ENCODE measurements at regions not wholly inside any gene's neighbourhood (a gene's known extent, or its start where the extent isn't known, plus 50 kb on each side); places are given as distances from the start of the nearest gene placed in this dataset.

- H3K4me1 ChIP-seq (ENCODE audit: control insufficient read depth, insufficient read depth, low read length) = no peaks in the 10 kb centered on the region
- CTCF ChIA-PET = no interaction called here
- no peaks in the 10 kb centered on the region for H3K9me3 ChIP-seq (ENCODE audit: control insufficient read depth, insufficient read depth, low read depth, low read length)
- H3K4me3 ChIP-seq (ENCODE audit: low read depth, low read length) = no peak overlapping the region
- TF ChIP-seq ZBTB10 (tag by site-specific recombination; IDR thresholded peaks at IDR 0.05) (no peak), ZNF202 (tag by site-specific recombination; IDR thresholded peaks at IDR 0.05; ENCODE audit: borderline replicate concordance) (no peak), ZNF311 (tag by site-specific recombination; IDR thresholded peaks at IDR 0.05; ENCODE audit: borderline replicate concordance) (no peak), GFI1B (tag by site-specific recombination; IDR thresholded peaks at IDR 0.05) (no peak), PATZ1 (tag by site-specific recombination; IDR thresholded peaks at IDR 0.05) (no peak), ZNF174 (tag by site-specific recombination; IDR thresholded peaks at IDR 0.05) (no peak), ZNF169 (tag by site-specific recombination; IDR thresholded peaks at IDR 0.05) (no peak), ZBTB11 (tag by site-specific recombination; conservative IDR thresholded peaks at IDR 0.05; ENCODE audit: low read depth) (no peak), ZBTB48 (tag by site-specific recombination; IDR thresholded peaks at IDR 0.05) (no peak), PRDM6 (tag by site-specific recombination; IDR thresholded peaks at IDR 0.05) (no peak), KLF1 (tag by site-specific recombination; IDR thresholded peaks at IDR 0.05) (no peak), EGR2 (tag by site-specific recombination; IDR thresholded peaks at IDR 0.05; ENCODE audit: low read depth) (no peak), ZFP3 (tag by site-specific recombination; IDR thresholded peaks at IDR 0.05; ENCODE audit: low read depth) (no peak), ZNF155 (tag by site-specific recombination; IDR thresholded peaks at IDR 0.05) (no peak), ZSCAN16 (tag by site-specific recombination; IDR thresholded peaks at IDR 0.05) (no peak), KLF7 (tag by site-specific recombination; IDR thresholded peaks at IDR 0.05; ENCODE audit: borderline replicate concordance) (no peak), ZNF19 (tag by site-specific recombination; IDR thresholded peaks at IDR 0.05; ENCODE audit: low read depth) (no peak), KLF9 (tag by site-specific recombination; IDR thresholded peaks at IDR 0.05; ENCODE audit: low read depth) (no peak), ZNF513 (tag by site-specific recombination; IDR thresholded peaks at IDR 0.05) (no peak), ZNF580 (tag by site-specific recombination; IDR thresholded peaks at IDR 0.05) (no peak)
- no peak overlapping the region for H3K27ac ChIP-seq (ENCODE audit: extremely low read depth, low read depth, low read length)
- H3K36me3 ChIP-seq (ENCODE audit: control insufficient read depth in 2 of 2, insufficient read depth in 1 of 2, low read length in 2 of 2) = no peaks in the 10 kb centered on the region
- POLR2A ChIA-PET = no interaction called here
Measured at GRCh38 chr15:26352909-26353308, 420.0 kb downstream of the GABRB3 start.

Data from HEK293 (cell line).